Lower leg skin (tissue), 3 donors: ENCODE measurements at regions not wholly inside any gene's neighbourhood (a gene's known extent, or its start where the extent isn't known, plus 50 kb on each side); places are given as distances from the start of the nearest gene placed in this dataset.

Experiments used
- POLR2A ChIP-seq, 2 donors: fragments of 450-650 bp; IDR thresholded peaks; one replicate each; pipeline ENCODE4 v1.6.1; 2016 to 2017; ENCODE audit warnings: antibody characterized with exemption in 2 of 2, mild to moderate bottlenecking in 1 of 2, moderate library complexity in 1 of 2
- TF ChIP-seq, protein P1 (sequence below), 3 donors: fragments of 450-650 bp; IDR thresholded peaks; one replicate each; pipeline ENCODE4 v1.5.1; 2016; ENCODE audit warnings: antibody characterized with exemption in 3 of 3, mild to moderate bottlenecking in 3 of 3, moderate library complexity in 2 of 3

DNA sequence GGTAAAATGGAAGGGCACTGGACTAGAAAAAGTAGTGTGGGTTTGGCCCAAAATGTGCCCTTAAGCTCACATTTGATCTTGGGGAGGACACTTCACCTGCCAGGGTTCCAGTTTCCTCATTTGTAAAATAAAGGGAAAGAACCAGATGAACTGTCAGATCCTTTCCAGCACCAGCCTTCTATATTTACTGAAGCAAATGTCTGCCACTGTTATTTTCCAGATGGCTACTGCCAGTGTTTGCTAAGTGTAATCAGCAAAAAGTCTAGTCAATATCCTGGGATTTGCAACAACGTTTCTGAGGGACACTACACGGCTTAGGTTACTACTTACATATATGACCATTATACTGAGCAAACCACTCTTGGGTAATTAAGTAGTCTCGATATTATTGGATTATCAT, 340.3 kb downstream of the KCNN2 start:
- TF ChIP-seq, protein P1, sequence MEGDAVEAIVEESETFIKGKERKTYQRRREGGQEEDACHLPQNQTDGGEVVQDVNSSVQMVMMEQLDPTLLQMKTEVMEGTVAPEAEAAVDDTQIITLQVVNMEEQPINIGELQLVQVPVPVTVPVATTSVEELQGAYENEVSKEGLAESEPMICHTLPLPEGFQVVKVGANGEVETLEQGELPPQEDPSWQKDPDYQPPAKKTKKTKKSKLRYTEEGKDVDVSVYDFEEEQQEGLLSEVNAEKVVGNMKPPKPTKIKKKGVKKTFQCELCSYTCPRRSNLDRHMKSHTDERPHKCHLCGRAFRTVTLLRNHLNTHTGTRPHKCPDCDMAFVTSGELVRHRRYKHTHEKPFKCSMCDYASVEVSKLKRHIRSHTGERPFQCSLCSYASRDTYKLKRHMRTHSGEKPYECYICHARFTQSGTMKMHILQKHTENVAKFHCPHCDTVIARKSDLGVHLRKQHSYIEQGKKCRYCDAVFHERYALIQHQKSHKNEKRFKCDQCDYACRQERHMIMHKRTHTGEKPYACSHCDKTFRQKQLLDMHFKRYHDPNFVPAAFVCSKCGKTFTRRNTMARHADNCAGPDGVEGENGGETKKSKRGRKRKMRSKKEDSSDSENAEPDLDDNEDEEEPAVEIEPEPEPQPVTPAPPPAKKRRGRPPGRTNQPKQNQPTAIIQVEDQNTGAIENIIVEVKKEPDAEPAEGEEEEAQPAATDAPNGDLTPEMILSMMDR (IDR thresholded peaks at IDR 0.05) = no peak
- TF ChIP-seq POLR2A (IDR thresholded peaks at IDR 0.05) = no peak
